SK-N-SH (cell line): ENCODE measurements at regions not wholly inside any gene's neighbourhood (a gene's known extent, or its start where the extent isn't known, plus 50 kb on each side); places are given as distances from the start of the nearest gene placed in this dataset.

Source experiments
- CTCF ChIA-PET: fragments of 300-600, 350-600 bp; formaldehyde crosslinking; extraction: SDS; loops from one replicate; lab custom pipeline; 2021; lab: Yijun Ruan, JAX
- POLR2A ChIA-PET: fragments of 350-600 bp; sonication (Branson Sonifier 250); formaldehyde crosslinking; extraction: SDS; loops from one replicate; lab custom pipeline; 2020; ENCODE audit warnings: antibody characterized with exemption, inconsistent platforms; lab: Yijun Ruan, JAX
- DNase-seq: peaks from one replicate; pipeline ENCODE4 v3.0.0; 2012
- H2AFZ ChIP-seq: fragments of 200-600 bp; sonication (generic); 2 replicates; pipeline ENCODE4 v1.8.1; 2016; ENCODE audit warnings: antibody characterized with exemption, mild to moderate bottlenecking, low read depth
- H3F3A ChIP-seq: fragments of 200-600 bp; sonication (generic); replicated peaks from 2 replicates; pipeline ENCODE3; 2016; ENCODE audit warnings: antibody characterized with exemption, mild to moderate bottlenecking; ENCODE audit not compliant: insufficient read depth
- H3K27ac ChIP-seq, 2 experiments: fragments of 200-500 bp in 1 of 2; fragments of 200-600 bp in 1 of 2; sonication (Bioruptor generic) in 1 of 2; sonication (generic), shearing (Covaris generic) in 1 of 2; 2 replicates each; pipeline versions ENCODE4 v1.5.1 to v1.6.1; 2014 to 2016; ENCODE audit warnings: low read depth in 2 of 2, inconsistent platforms in 1 of 2, low read length in 1 of 2, mild to moderate bottlenecking in 1 of 2, mixed read lengths in 1 of 2
- H3K27me3 ChIP-seq: fragments of 200-600 bp; sonication (generic), shearing (Covaris generic); 2 replicates; pipeline ENCODE4 v1.6.1; 2016; ENCODE audit warnings: mixed run types; ENCODE audit not compliant: insufficient read depth
- H3K36me3 ChIP-seq, 2 experiments: fragments of 200-500 bp in 1 of 2; fragments of 200-600 bp in 1 of 2; sonication (Bioruptor generic) in 1 of 2; sonication (generic) in 1 of 2; replicated peaks in 1 of 2; 2 replicates each; pipeline versions ENCODE3 to v1.5.1; 2014 to 2016; ENCODE audit warnings: low read length in 1 of 2, mild to moderate bottlenecking in 1 of 2; ENCODE audit not compliant: insufficient read depth in 2 of 2, control insufficient read depth in 1 of 2
- H3K4me1 ChIP-seq, 2 experiments: fragments of 200-500 bp in 1 of 2; fragments of 200-600 bp in 1 of 2; sonication (Bioruptor generic) in 1 of 2; sonication (generic), shearing (Covaris generic) in 1 of 2; 2 replicates each; pipeline versions ENCODE4 v1.5.1 to v1.6.1; 2014 to 2016; ENCODE audit warnings: low read depth in 1 of 2, low read length in 1 of 2, mixed run types in 1 of 2; ENCODE audit not compliant: insufficient read depth in 2 of 2, control insufficient read depth in 1 of 2
- H3K4me2 ChIP-seq: fragments of 200-600 bp; sonication (generic), shearing (Covaris generic); 2 replicates; pipeline ENCODE4 v1.6.1; 2017; ENCODE audit warnings: mixed run types
- H3K4me3 ChIP-seq, 2 experiments: fragments of 200-500 bp in 1 of 2; fragments of 200-600 bp in 1 of 2; sonication (Bioruptor generic) in 1 of 2; sonication (generic), shearing (Covaris generic) in 1 of 2; 2 replicates each; pipeline versions ENCODE4 v1.5.1 to v1.8.1; 2014 to 2016; ENCODE audit warnings: low read depth in 2 of 2, inconsistent platforms in 1 of 2, low read length in 1 of 2, mild to moderate bottlenecking in 1 of 2, mixed read lengths in 1 of 2, moderate library complexity in 1 of 2
- H3K79me2 ChIP-seq: fragments of 200-600 bp; sonication (generic); 2 replicates; pipeline ENCODE4 v1.8.1; 2017; ENCODE audit warnings: mild to moderate bottlenecking; ENCODE audit not compliant: insufficient read depth
- H3K9ac ChIP-seq: fragments of 200-600 bp; sonication (generic); 2 replicates; pipeline ENCODE4 v1.6.1; 2017; ENCODE audit warnings: mixed run types
- H3K9me2 ChIP-seq: fragments of 200-600 bp; sonication (generic); 2 replicates; pipeline ENCODE4 v1.6.1; 2017; ENCODE audit warnings: mixed run types
- H3K9me3 ChIP-seq: fragments of 200-600 bp; sonication (generic); 2 replicates; pipeline ENCODE4 v1.6.1; 2017; ENCODE audit warnings: mixed run types, mild to moderate bottlenecking, moderate library complexity
- H4K20me1 ChIP-seq: fragments of 200-600 bp; sonication (generic); 2 replicates; pipeline ENCODE4 v1.6.1; 2017; ENCODE audit warnings: mild to moderate bottlenecking, mixed run types; ENCODE audit not compliant: insufficient read depth
- CTCF ChIP-seq: fragments of 200-600 bp; sonication (generic); IDR thresholded peaks from 2 replicates; pipeline ENCODE4 v1.6.1; 2017; ENCODE audit warnings: antibody characterized with exemption, mild to moderate bottlenecking, moderate library complexity
- ELF1 ChIP-seq: IDR thresholded peaks from 2 replicates; pipeline ENCODE4 v1.4.0; 2012
- EP300 ChIP-seq, 2 experiments: IDR thresholded peaks; 2 replicates each; pipeline versions ENCODE4 v1.4.0 to v1.6.1; 2012; ENCODE audit warnings: borderline replicate concordance in 1 of 2, low read depth in 1 of 2, low read length in 1 of 2
- EZH2phosphoT487 ChIP-seq: fragments of 200-600 bp; sonication (generic); IDR thresholded peaks from 2 replicates; pipeline ENCODE4 v1.6.1; 2017; ENCODE audit warnings: low read depth, mixed run types, mild to moderate bottlenecking, antibody characterized with exemption, moderate library complexity, borderline replicate concordance
- FOSL2 ChIP-seq: IDR thresholded peaks from 2 replicates; pipeline ENCODE4 v1.4.0; 2012; ENCODE audit warnings: low read depth, mild to moderate bottlenecking, moderate library complexity, borderline replicate concordance
- FOXJ3 ChIP-seq: sonication (generic); formaldehyde crosslinking; IDR thresholded peaks from 2 replicates; pipeline ENCODE4 v1.5.1; 2020; ENCODE audit warnings: mild to moderate bottlenecking, missing genetic modification reagents
- GABPA ChIP-seq: IDR thresholded peaks from 2 replicates; pipeline ENCODE4 v1.4.0; 2012; ENCODE audit warnings: low read depth, mild to moderate bottlenecking
- IRF3 ChIP-seq: fragments of 150-350 bp; IDR thresholded peaks from 2 replicates; pipeline ENCODE4 v1.6.1; 2016; ENCODE audit warnings: mild to moderate bottlenecking, low read depth, low read length
- JUND ChIP-seq: IDR thresholded peaks from 2 replicates; pipeline ENCODE4 v1.4.0; 2012
- MXI1 ChIP-seq: IDR thresholded peaks from 2 replicates; pipeline ENCODE4 v1.6.1; 2012; ENCODE audit warnings: mild to moderate bottlenecking, low read depth, low read length, improper control_type of control experiment
- NFIC ChIP-seq: IDR thresholded peaks from 2 replicates; pipeline ENCODE4 v1.4.0; 2012; ENCODE audit warnings: borderline replicate concordance
- NRF1 ChIP-seq: IDR thresholded peaks from 2 replicates; pipeline ENCODE4 v1.6.1; 2012; ENCODE audit warnings: low read depth, mild to moderate bottlenecking, low read length
- POLR2AphosphoS5 ChIP-seq: IDR thresholded peaks from 2 replicates; pipeline ENCODE4 v1.6.1; 2012; ENCODE audit warnings: low read depth, low read length
- RAD21 ChIP-seq: IDR thresholded peaks from 2 replicates; pipeline ENCODE4 v1.6.1; 2012; ENCODE audit warnings: mild to moderate bottlenecking, low read length
- RCOR1 ChIP-seq: fragments of 150-350 bp; IDR thresholded peaks from 2 replicates; pipeline ENCODE4 v1.6.1; 2017; ENCODE audit warnings: antibody characterized with exemption, low read length
- REST ChIP-seq: IDR thresholded peaks from 2 replicates; pipeline ENCODE4 v1.6.1; 2012; ENCODE audit warnings: mild to moderate bottlenecking, low read depth, low read length, moderate library complexity
- RFX5 ChIP-seq: IDR thresholded peaks from 2 replicates; pipeline ENCODE4 v1.6.1; 2012; ENCODE audit warnings: mild to moderate bottlenecking, improper control_type of control experiment, low read length
- RXRA ChIP-seq: IDR thresholded peaks from 2 replicates; pipeline ENCODE4 v1.4.0; 2012; ENCODE audit warnings: low read depth, mild to moderate bottlenecking, borderline replicate concordance
- SIN3A ChIP-seq: IDR thresholded peaks from 2 replicates; pipeline ENCODE4 v1.6.1; 2012; ENCODE audit warnings: low read depth, mild to moderate bottlenecking, low read length, moderate library complexity, borderline replicate concordance
- TAF1 ChIP-seq: IDR thresholded peaks from 2 replicates; pipeline ENCODE4 v1.6.1; 2012; ENCODE audit warnings: low read depth, mild to moderate bottlenecking, low read length, moderate library complexity, borderline replicate concordance
- TEAD4 ChIP-seq: IDR thresholded peaks from 2 replicates; pipeline ENCODE4 v1.4.0; 2012; ENCODE audit warnings: mild to moderate bottlenecking, borderline replicate concordance; ENCODE audit not compliant: insufficient read depth
- USF2 ChIP-seq: fragments of 150-350 bp; IDR thresholded peaks from 2 replicates; pipeline ENCODE4 v1.6.1; 2017; ENCODE audit warnings: antibody characterized with exemption, low read length, low read depth, borderline replicate concordance
- YY1 ChIP-seq: IDR thresholded peaks from 2 replicates; pipeline ENCODE4 v1.4.0; 2012; ENCODE audit warnings: low read depth, mild to moderate bottlenecking
- WGBS: methylation state at CpG from one replicate; pipeline ENCODE4 v1.1.6; 2017; ENCODE audit warnings: low lambda C conversion rate; 5-methylcytosine and 5-hydroxymethylcytosine counted together

GRCh38 chr15:45795440-45796069 lies 160.7 kb downstream of the SQOR start (continued):
- TF ChIP-seq IRF3: no peak
- TF ChIP-seq MXI1: no peak
- TF ChIP-seq TEAD4: no peak
- no peak for TF ChIP-seq YY1
- no peak for TF ChIP-seq FOXJ3 (CRISPR knock-in tag)
- TF ChIP-seq RFX5: no peak
- no peak for TF ChIP-seq USF2

- Histone ChIP-seq H3K9ac (no peak overlapping the region), H3K9me3 (no peaks in the 10 kb centered on the region), H3K36me3 (no peaks in the 10 kb centered on the region), H3K27ac (no peak overlapping the region), H3K4me3 (no peak overlapping the region), H3K27me3 (no peaks in the 10 kb centered on the region), H3K9me2 (no peaks in the 10 kb centered on the region), H2AFZ (no peak overlapping the region), H3K4me2 (no peak overlapping the region), H3K4me1 (no peaks in the 10 kb centered on the region), H3F3A (no peaks in the 10 kb centered on the region), H3K79me2 (no peaks in the 10 kb centered on the region), H4K20me1 (no peaks in the 10 kb centered on the region)
- no peak for DNase-seq
- 38% methylated on average over 3 of the region's 3 CpGs for WGBS
- ChIA-PET CTCF (interaction anchor here (0.6 to 14.9 kb wide), 28 partner anchors 9 to 706 kb away, joined by 3 to 153 read pairs (median 5); no protein-coding TSS in a partner anchor), POLR2A (no interaction called here)
- TF ChIP-seq YY1 (no peak), RCOR1 (no peak), NFIC (no peak), EZH2phosphoT487 (no peak), TAF1 (no peak), POLR2AphosphoS5 (no peak), RAD21 (no peak), NRF1 (no peak), ELF1 (no peak), JUND (no peak), MXI1 (no peak), EP300 (IDR thresholded peaks at IDR 0.05; ENCODE audit: borderline replicate concordance in 1 of 2, low read depth in 1 of 2, low read length in 1 of 2) (no peak), RXRA (no peak), REST (no peak), SIN3A (no peak), FOSL2 (no peak), CTCF (no peak), GABPA (no peak), RFX5 (no peak)
These were observed 161.6 kb downstream of the SQOR start for GRCh38 chr15:45796433-45796832.
